ENCODE measurements at regions not wholly inside any gene's neighbourhood (a gene's known extent, or its start where the extent isn't known, plus 50 kb on each side); places are given as distances from the start of the nearest gene placed in this dataset.

GRCh38 chr13:65882810-65883209 is 1347.3 kb downstream of the PCDH9 start:
- TF ChIP-seq CTCF (conservative IDR thresholded peaks at IDR 0.05; ENCODE audit: low read length) = no peak
- no peak for TF ChIP-seq EZH2phosphoT487 (IDR thresholded peaks at IDR 0.05; ENCODE audit: borderline replicate concordance)

All from Loucy (cell line).